Psoas muscle (tissue), 7 donors: ENCODE measurements at regions not wholly inside any gene's neighbourhood (a gene's known extent, or its start where the extent isn't known, plus 50 kb on each side); places are given as distances from the start of the nearest gene placed in this dataset.
"Not testable (repeated sequence)": the region's sequence is repeated elsewhere in the genome, so short reads cannot be mapped to it uniquely, and the experiment has no call there.

Experiments used
- ATAC-seq, 4 donors: fragments of 200-7000 bp; cut with Tn5 transposase; one replicate each; pipeline ENCODE4 v1.9.1; 2020; ENCODE audit warnings: moderate library complexity in 3 of 4, mild to moderate bottlenecking in 2 of 4
- DNase-seq, 2 donors: peaks; one replicate each; pipeline ENCODE4 v3.0.0-alpha.2; 2020
- H3K27ac ChIP-seq: fragments of 200-600 bp; one replicate; pipeline ENCODE4 v1.8.0; 2022
- H3K27me3 ChIP-seq, 3 donors: fragments of 200-600 bp in 1 of 3; one replicate each; pipeline versions ENCODE4 v1.6.1 to v1.8.0; 2013 to 2022; ENCODE audit warnings: low read length in 2 of 3, mild to moderate bottlenecking in 2 of 3, moderate library complexity in 1 of 3; ENCODE audit not compliant: insufficient read depth in 3 of 3
- H3K36me3 ChIP-seq, 2 donors: fragments of 200-600 bp in 1 of 2; one replicate each; pipeline versions ENCODE4 v1.6.1 to v1.8.0; 2013 to 2022; ENCODE audit warnings: low read depth in 1 of 2, mild to moderate bottlenecking in 1 of 2, moderate library complexity in 1 of 2; ENCODE audit not compliant: insufficient read depth in 1 of 2
- H3K4me1 ChIP-seq: fragments of 200-600 bp; one replicate; pipeline ENCODE4 v1.8.0; 2022
- H3K4me3 ChIP-seq: fragments of 200-600 bp; one replicate; pipeline ENCODE4 v1.8.0; 2022; ENCODE audit warnings: mild to moderate bottlenecking
- H3K9me3 ChIP-seq: fragments of 200-600 bp; one replicate; pipeline ENCODE4 v1.8.0; 2022
- CTCF ChIP-seq: fragments of 200-600 bp; IDR thresholded peaks from one replicate; pipeline ENCODE4 v1.8.0; 2022; ENCODE audit warnings: antibody characterized with exemption
- WGBS, 3 donors: extraction: QIAGEN DNeasy Blood & Tissue Kit; methylation state at CpG; one replicate each; pipeline versions ENCODE4 v1.1.6 to v1.1.7; 2013; 5-methylcytosine and 5-hydroxymethylcytosine counted together
- intact Hi-C, 2 donors: fragments of 100-400 bp; cut with DNase I; formaldehyde crosslinking; loops; one replicate each; pipeline versions ENCODE4 v1.11.0 to v1.14.2; 2022
- donor health status: healthy with polysubstance abuse.
- donor health status: DM: no; HTN: no; CAD: no; lungs with moderate emphysema.
- donor health status: Bipolar disorder and iron deficiency.
- donor health status: healthy.
- donor health status: DM: yes; HTN: yes; CAD: no.
- donor health status: DM: no; HTN: no; CAD: no.
- donor health status: DM: yes; HTN: yes; CAD: no.

- no peaks in the 10 kb centered on the region for H3K36me3 ChIP-seq
- H3K4me1 ChIP-seq, result no peaks in the 10 kb centered on the region
- peaks cover 0 to 34% (median 0%) of the 10 kb centered on the region in 3 donors for H3K27me3 ChIP-seq
- H3K27ac ChIP-seq, result no peak overlapping the region
- ATAC-seq (no peak), DNase-seq (no peak)
- WGBS, 3 donors, result 87 to 88% (median 87%) methylated on average over 15 of the region's 15 CpGs
- no peak overlapping the region for H3K4me3 ChIP-seq
- TF ChIP-seq CTCF, result no peak
- intact Hi-C loops, result no loop called here
- no peaks in the 10 kb centered on the region for H3K9me3 ChIP-seq
These were observed 97.0 kb upstream of the C1orf174 start for GRCh38 chr1:3996846-3997705.

GRCh38 chr1:3998086-3998485 lies 98.0 kb upstream of the C1orf174 start:
- Histone ChIP-seq H3K36me3 (no peaks in the 10 kb centered on the region), H3K4me3 (no peak overlapping the region), H3K27me3 (peaks cover 0 to 39% (median 3%) of the 10 kb centered on the region in 3 donors), H3K4me1 (no peaks in the 10 kb centered on the region), H3K9me3 (no peaks in the 10 kb centered on the region), H3K27ac (no peak overlapping the region)
- WGBS, 3 donors, result 69 to 80% (median 75%) methylated on average over 10 of the region's 10 CpGs
- no peak for TF ChIP-seq CTCF
- no peak for ATAC-seq
- intact Hi-C loops, result no loop called here
- DNase-seq, result no peak

- 51 to 55% (median 55%) methylated on average over 11 to 16 of the region's 19 CpGs for WGBS, 3 donors
- not testable (repeated sequence) for H3K36me3 ChIP-seq, H3K4me1 ChIP-seq
These were observed 99.4 kb upstream of the C1orf174 start for GRCh38 chr1:3999514-3999913.

GRCh38 chr1:3999941-4000735 lies 100.1 kb upstream of the C1orf174 start:
- Histone ChIP-seq H3K9me3 (no peaks in the 10 kb centered on the region), H3K4me1 (no peaks in the 10 kb centered on the region), H3K36me3 (no peaks in the 10 kb centered on the region), H3K4me3 (no peak overlapping the region), H3K27me3 (peaks cover 3 to 48% (median 4%) of the 10 kb centered on the region in 3 donors), H3K27ac (no peak overlapping the region)
- intact Hi-C loops, result no loop called here
- DNase-seq, result peak in 1 of 2 donors; percentile 7
- 68 to 70% (median 69%) methylated on average over 20 to 21 of the region's 21 CpGs for WGBS, 3 donors
- ATAC-seq, result no peak
- TF ChIP-seq CTCF, result no peak

More at GRCh38 chr1:3999514-3999913, 99.4 kb upstream of the C1orf174 start:
- H3K9me3 ChIP-seq, DNase-seq, H3K27ac ChIP-seq, intact Hi-C loops, ATAC-seq, H3K4me3 ChIP-seq: not testable (repeated sequence)
- H3K27me3 ChIP-seq, result peaks cover 3 to 48% (median 4%) of the 10 kb centered on the region in 3 donors

- WGBS, 3 donors, result 25 to 42% (median 37%) methylated on average over 17 of the region's 17 CpGs
- DNase-seq (no peak), ATAC-seq (no peak)
- Histone ChIP-seq H3K36me3 (no peaks in the 10 kb centered on the region), H3K9me3 (no peaks in the 10 kb centered on the region), H3K4me1 (no peaks in the 10 kb centered on the region), H3K4me3 (no peak overlapping the region), H3K27me3 (peaks cover 3 to 48% (median 4%) of the 10 kb centered on the region in 3 donors), H3K27ac (no peak overlapping the region)
- intact Hi-C loops, result no loop called here
- TF ChIP-seq CTCF, result no peak
These were observed 100.8 kb upstream of the C1orf174 start for GRCh38 chr1:4000811-4001251.
